Fibroblast of skin of scalp (primary cell): ENCODE measurements at regions not wholly inside any gene's neighbourhood (a gene's known extent, or its start where the extent isn't known, plus 50 kb on each side); places are given as distances from the start of the nearest gene placed in this dataset.

Experiments
- DNase-seq: peaks from one replicate; pipeline ENCODE4 v3.0.0-alpha.2; 2013

- no peak for DNase-seq
Observed at GRCh38 chr12:42789808-42790760, 200.5 kb upstream of the PRICKLE1 start.

GRCh38 chr12:42786400-42787148 is 197.0 kb upstream of the PRICKLE1 start:
- DNase-seq: no peak

GRCh38 chr12:42785944-42786343 is 196.4 kb upstream of the PRICKLE1 start:
- DNase-seq: no peak

- DNase-seq: no peak
Observed at GRCh38 chr12:42780671-42781070, 191.1 kb upstream of the PRICKLE1 start.

- peak; percentile 23 for DNase-seq
Observed at GRCh38 chr12:42779186-42779859, 189.8 kb upstream of the PRICKLE1 start.

GRCh38 chr12:42776396-42776795 is 186.8 kb upstream of the PRICKLE1 start:
- no peak for DNase-seq

GRCh38 chr12:42774238-42774637 is 184.7 kb upstream of the PRICKLE1 start:
- DNase-seq: no peak

- DNase-seq: no peak
Observed at GRCh38 chr12:42770261-42770660, 180.7 kb upstream of the PRICKLE1 start.

- DNase-seq: no peak
Observed at GRCh38 chr12:42769455-42769854, 179.9 kb upstream of the PRICKLE1 start.

GRCh38 chr12:42767998-42768397 is 178.5 kb upstream of the PRICKLE1 start:
- DNase-seq: no peak

GRCh38 chr12:42767326-42767954 is 177.9 kb upstream of the PRICKLE1 start:
- no peak for DNase-seq

GRCh38 chr12:42766754-42767153 is 177.2 kb upstream of the PRICKLE1 start:
- DNase-seq: no peak

- DNase-seq: no peak
Observed at GRCh38 chr12:42766026-42766425, 176.5 kb upstream of the PRICKLE1 start.

GRCh38 chr12:42763682-42764081 is 174.1 kb upstream of the PRICKLE1 start:
- DNase-seq: no peak

- DNase-seq: no peak
Observed at GRCh38 chr12:42762395-42762925, 172.9 kb upstream of the PRICKLE1 start.

GRCh38 chr12:42761601-42762350 is 172.2 kb upstream of the PRICKLE1 start:
- DNase-seq: peak; percentile 67

- no peak for DNase-seq
Observed at GRCh38 chr12:42761086-42761485, 171.5 kb upstream of the PRICKLE1 start.

- no peak for DNase-seq
Observed at GRCh38 chr12:42760550-42760949, 171.0 kb upstream of the PRICKLE1 start.

- peak; percentile 48 for DNase-seq
Observed at GRCh38 chr12:42759622-42760273, 170.2 kb upstream of the PRICKLE1 start.

GRCh38 chr12:42758806-42759205 is 169.3 kb upstream of the PRICKLE1 start:
- no peak for DNase-seq

- DNase-seq: no peak
Observed at GRCh38 chr12:42757624-42758119, 168.1 kb upstream of the PRICKLE1 start.
